ENCODE measurements at regions not wholly inside any gene's neighbourhood (a gene's known extent, or its start where the extent isn't known, plus 50 kb on each side); places are given as distances from the start of the nearest gene placed in this dataset.
A peak's percentile ranks its signal among the peaks of the same experiment; 100 is the strongest.
"Not testable (repeated sequence)": the region's sequence is repeated elsewhere in the genome, so short reads cannot be mapped to it uniquely, and the experiment has no call there.

DNA sequence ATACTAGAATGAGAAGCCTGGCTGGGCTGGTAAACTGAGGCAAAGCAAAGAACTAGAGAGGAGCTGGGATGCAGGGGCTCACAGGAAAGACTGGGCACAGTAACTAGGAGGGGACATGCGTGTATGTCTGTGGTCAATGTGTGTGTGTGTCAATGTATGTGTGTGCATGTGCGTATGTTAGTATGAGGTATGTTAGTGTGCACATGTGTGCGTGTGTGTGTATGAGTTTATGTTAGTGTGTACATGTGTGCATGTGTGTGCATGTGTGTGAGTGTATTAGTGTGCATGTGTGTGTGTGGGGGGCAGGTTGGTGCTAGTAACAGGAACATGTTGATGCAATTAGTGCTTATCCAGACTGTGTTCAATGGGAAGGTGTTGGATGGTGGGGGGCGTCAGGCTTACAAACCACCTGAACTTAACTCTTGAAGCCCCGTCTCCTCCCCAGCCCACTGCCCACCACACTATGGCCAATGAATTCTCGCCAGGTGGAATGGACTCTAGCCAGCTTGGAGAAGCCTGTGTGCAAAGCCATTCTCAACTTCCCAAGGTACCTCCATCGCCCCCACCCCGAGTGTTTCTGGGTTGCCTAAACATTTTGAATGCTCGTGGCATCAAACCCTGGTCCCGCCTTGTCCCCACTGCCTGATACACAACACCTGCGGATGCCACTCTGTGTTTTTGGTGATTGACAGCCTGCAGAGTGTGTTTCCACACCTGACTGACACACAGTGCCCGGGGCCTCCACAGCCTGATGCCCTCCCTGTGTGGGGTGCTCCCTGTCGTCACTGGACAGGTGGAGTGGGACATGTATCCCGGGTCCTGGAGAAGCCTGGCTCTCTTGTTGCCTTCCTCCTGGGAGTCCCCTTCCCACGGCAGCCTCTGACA lies 90.1 kb upstream of the ASB18 start:
- H3K9me3 Mint-ChIP-seq: no peaks in the 10 kb centered on the region
- H3K27me3 Mint-ChIP-seq: peaks cover 19 to 38% of the 10 kb centered on the region in 2 donors
- no peak overlapping the region for H3K27ac Mint-ChIP-seq
- no peak overlapping the region for H3K4me3 Mint-ChIP-seq
- no peak for DNase-seq
- H3K4me1 Mint-ChIP-seq (ENCODE audit: low read depth in 2 of 2): peaks cover 6% of the 10 kb centered on the region in 2 donors
- H3K36me3 Mint-ChIP-seq (ENCODE audit: insufficient read depth): no peaks in the 10 kb centered on the region
- ATAC-seq (replicated peaks): no peak

DNA sequence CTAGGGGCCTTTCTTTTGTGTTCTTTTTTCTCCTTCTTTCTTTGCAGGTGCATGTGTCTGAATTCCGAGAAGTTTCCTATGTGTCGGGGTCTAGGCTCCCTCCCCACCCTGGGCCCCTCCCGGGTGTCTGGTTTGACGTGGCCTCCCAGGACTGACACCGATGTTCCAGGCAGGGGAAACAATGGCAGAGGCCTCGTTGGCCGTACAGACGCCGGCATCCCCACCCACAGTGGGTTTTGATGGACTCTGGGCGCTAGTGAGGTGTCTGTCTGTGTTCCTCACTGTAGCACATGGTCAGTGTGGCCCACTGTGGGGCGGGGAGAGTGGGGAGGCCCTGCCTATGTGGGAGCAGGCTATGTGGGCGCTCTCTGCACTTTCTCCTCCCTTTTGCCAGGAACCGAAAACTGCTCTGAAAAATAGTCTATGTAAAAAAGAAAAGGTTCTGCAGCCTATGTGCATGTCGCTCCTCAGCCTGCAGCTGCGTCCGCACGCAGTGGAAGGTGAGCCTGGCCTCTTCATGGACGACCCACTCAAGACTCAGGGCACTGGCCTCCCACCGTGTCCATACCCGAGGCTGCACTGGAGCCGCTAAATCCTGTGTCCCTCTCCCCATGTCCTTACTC lies 90.9 kb upstream of the ASB18 start:
- Mint-ChIP-seq H3K36me3 (ENCODE audit: insufficient read depth) (no peaks in the 10 kb centered on the region), H3K9me3 (no peaks in the 10 kb centered on the region), H3K27me3 (peaks cover 17 to 31% of the 10 kb centered on the region in 2 donors), H3K4me1 (ENCODE audit: low read depth in 2 of 2) (peaks cover 10% of the 10 kb centered on the region in 2 donors), H3K4me3 (no peak overlapping the region), H3K27ac (no peak overlapping the region)
- DNase-seq (no peak), ATAC-seq (replicated peaks) (no peak)

- peaks cover 13 to 22% of the 10 kb centered on the region in 2 donors for H3K27me3 Mint-ChIP-seq
- no peak overlapping the region for H3K4me3 Mint-ChIP-seq
- H3K9me3 Mint-ChIP-seq: no peaks in the 10 kb centered on the region
- no peaks in the 10 kb centered on the region for H3K36me3 Mint-ChIP-seq (ENCODE audit: insufficient read depth)
- no peak overlapping the region for H3K27ac Mint-ChIP-seq
- no peak for DNase-seq
- ATAC-seq (replicated peaks): no peak
- peaks cover 10% of the 10 kb centered on the region in 2 donors for H3K4me1 Mint-ChIP-seq (ENCODE audit: low read depth in 2 of 2)
Measured at GRCh38 chr2:236355911-236356310, 91.7 kb upstream of the ASB18 start.

DNA sequence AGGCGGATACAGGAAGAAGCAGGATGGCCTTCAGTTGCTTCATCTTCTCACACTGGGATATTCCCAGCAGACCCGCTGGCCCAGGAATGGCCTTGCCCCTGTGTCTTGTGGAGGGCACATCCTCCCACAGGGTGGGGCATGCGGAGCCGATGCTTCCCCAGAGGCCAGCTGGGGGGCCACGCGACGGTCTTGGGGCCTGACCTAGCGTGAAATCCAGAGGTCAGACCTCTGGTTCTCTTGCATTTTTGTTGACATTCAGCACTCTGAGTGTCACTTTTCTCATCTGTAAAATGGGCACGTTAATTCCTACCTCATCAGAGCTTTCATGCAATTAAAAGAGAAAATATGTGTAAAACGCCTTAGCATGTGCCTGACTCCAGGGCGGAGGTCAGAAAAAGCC lies 92.1 kb upstream of the ASB18 start:
- Mint-ChIP-seq H3K4me1 (ENCODE audit: low read depth in 2 of 2) (peaks cover 10% of the 10 kb centered on the region in 2 donors), H3K27me3 (peaks cover 9 to 18% of the 10 kb centered on the region in 2 donors)
- not testable (repeated sequence) for ATAC-seq (replicated peaks); H3K4me3 Mint-ChIP-seq; H3K36me3 Mint-ChIP-seq (ENCODE audit: insufficient read depth); H3K9me3 Mint-ChIP-seq; DNase-seq; H3K27ac Mint-ChIP-seq

DNA sequence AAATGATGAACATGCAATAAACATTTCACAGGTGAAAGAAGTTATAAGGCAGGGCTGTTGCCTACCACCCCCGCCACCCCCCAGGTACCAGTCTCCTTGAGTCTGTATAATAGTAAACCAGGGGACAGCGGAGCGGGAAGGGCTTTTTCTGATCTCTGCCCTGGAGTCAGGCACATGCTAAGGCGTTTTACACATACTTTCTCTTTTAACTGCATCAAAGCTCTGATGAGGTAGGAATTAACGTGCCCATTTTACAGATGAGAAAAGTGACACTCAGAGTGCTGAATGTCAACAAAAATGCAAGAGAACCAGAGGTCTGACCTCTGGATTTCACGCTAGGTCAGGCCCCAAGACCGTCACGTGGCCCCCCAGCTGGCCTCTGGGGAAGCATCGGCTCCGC lies 94.3 kb upstream of the ASB18 start:
- not testable (repeated sequence) for DNase-seq; H3K27me3 Mint-ChIP-seq; H3K36me3 Mint-ChIP-seq (ENCODE audit: insufficient read depth); H3K4me3 Mint-ChIP-seq; H3K9me3 Mint-ChIP-seq; ATAC-seq (replicated peaks); H3K27ac Mint-ChIP-seq; H3K4me1 Mint-ChIP-seq (ENCODE audit: low read depth in 2 of 2)

- H3K27ac Mint-ChIP-seq: no peak overlapping the region
- ATAC-seq (replicated peaks): peak; percentile 41
- no peaks in the 10 kb centered on the region for H3K9me3 Mint-ChIP-seq
Measured at GRCh38 chr2:236359426-236360045, 95.3 kb upstream of the ASB18 start.

GRCh38 chr2:236360496-236360895 lies 96.3 kb upstream of the ASB18 start:
- ATAC-seq (replicated peaks): no peak
- Mint-ChIP-seq H3K9me3 (no peaks in the 10 kb centered on the region), H3K4me1 (ENCODE audit: low read depth in 2 of 2) (peaks cover 14 to 17% of the 10 kb centered on the region in 2 donors), H3K27ac (no peak overlapping the region), H3K36me3 (ENCODE audit: insufficient read depth) (no peaks in the 10 kb centered on the region), H3K27me3 (no peaks in the 10 kb centered on the region), H3K4me3 (no peak overlapping the region)
- no peak for DNase-seq

More at GRCh38 chr2:236359426-236360045, 95.3 kb upstream of the ASB18 start:
- Mint-ChIP-seq H3K36me3 (ENCODE audit: insufficient read depth) (no peaks in the 10 kb centered on the region), H3K4me3 (no peak overlapping the region), H3K27me3 (no peaks in the 10 kb centered on the region), H3K4me1 (ENCODE audit: low read depth in 2 of 2) (peaks cover 5 to 9% of the 10 kb centered on the region in 2 donors)
- DNase-seq: no peak

- H3K27ac Mint-ChIP-seq: no peak overlapping the region
Measured at GRCh38 chr2:236363711-236364277, 99.6 kb upstream of the ASB18 start.

GRCh38 chr2:236365258-236366048 lies 101.2 kb upstream of the ASB18 start:
- H3K36me3 Mint-ChIP-seq (ENCODE audit: insufficient read depth): no peaks in the 10 kb centered on the region
- no peaks in the 10 kb centered on the region for H3K9me3 Mint-ChIP-seq
- H3K27ac Mint-ChIP-seq: peak overlapping the region in 1 of 2 donors; percentile 72
- no peak for ATAC-seq (replicated peaks)
- H3K4me3 Mint-ChIP-seq: peak overlapping the region; percentile 83 to 89
- H3K27me3 Mint-ChIP-seq: peaks cover 24 to 27% of the 10 kb centered on the region in 2 donors
- peaks cover 38 to 39% of the 10 kb centered on the region in 2 donors for H3K4me1 Mint-ChIP-seq (ENCODE audit: low read depth in 2 of 2)
- no peak for DNase-seq

More at GRCh38 chr2:236363711-236364277, 99.6 kb upstream of the ASB18 start:
- no peaks in the 10 kb centered on the region for H3K9me3 Mint-ChIP-seq
- H3K27me3 Mint-ChIP-seq: peaks cover 11 to 13% of the 10 kb centered on the region in 2 donors
- no peaks in the 10 kb centered on the region for H3K36me3 Mint-ChIP-seq (ENCODE audit: insufficient read depth)
- ATAC-seq (replicated peaks) (no peak), DNase-seq (no peak)
- H3K4me3 Mint-ChIP-seq: no peak overlapping the region
- peaks cover 38 to 42% of the 10 kb centered on the region in 2 donors for H3K4me1 Mint-ChIP-seq (ENCODE audit: low read depth in 2 of 2)

DNA sequence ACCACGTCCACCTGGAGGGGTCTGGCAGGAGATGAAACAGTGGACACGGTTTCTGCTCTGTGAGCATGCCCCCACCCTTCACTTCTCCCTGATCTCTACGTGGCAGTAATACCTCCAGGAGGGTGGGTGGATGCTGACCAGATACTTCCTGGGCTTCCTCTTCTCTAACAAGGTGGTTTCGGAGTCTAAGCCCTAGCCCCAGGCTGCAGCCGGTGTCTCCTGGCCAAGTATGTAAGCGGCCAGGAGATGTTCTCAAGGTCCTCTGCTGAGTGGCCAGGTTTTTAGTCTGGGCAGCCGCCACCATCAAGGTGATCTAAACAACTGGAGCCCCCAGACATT lies 101.8 kb upstream of the ASB18 start:
- ATAC-seq (replicated peaks) (peak; percentile 39), DNase-seq (no peak)
- H3K36me3 Mint-ChIP-seq (ENCODE audit: insufficient read depth): no peaks in the 10 kb centered on the region
- peak overlapping the region; percentile 83 to 89 for H3K4me3 Mint-ChIP-seq
- H3K27ac Mint-ChIP-seq: peak overlapping the region; percentile 5 to 85
- H3K9me3 Mint-ChIP-seq: no peaks in the 10 kb centered on the region
- peaks cover 30 to 33% of the 10 kb centered on the region in 2 donors for H3K27me3 Mint-ChIP-seq
- peaks cover 38 to 39% of the 10 kb centered on the region in 2 donors for H3K4me1 Mint-ChIP-seq (ENCODE audit: low read depth in 2 of 2)

GRCh38 chr2:236366397-236366796 lies 102.2 kb upstream of the ASB18 start:
- H3K27me3 Mint-ChIP-seq: peaks cover 34 to 36% of the 10 kb centered on the region in 2 donors
- H3K4me3 Mint-ChIP-seq: peak overlapping the region; percentile 83 to 89
- DNase-seq: peak in 2 of 3 experiments; percentile 15 to 21
- peaks cover 38 to 39% of the 10 kb centered on the region in 2 donors for H3K4me1 Mint-ChIP-seq (ENCODE audit: low read depth in 2 of 2)
- peak; percentile 97 for ATAC-seq (replicated peaks)
- H3K9me3 Mint-ChIP-seq: no peaks in the 10 kb centered on the region
- H3K36me3 Mint-ChIP-seq (ENCODE audit: insufficient read depth): no peaks in the 10 kb centered on the region
- H3K27ac Mint-ChIP-seq: peak overlapping the region; percentile 5 to 85

- Mint-ChIP-seq H3K9me3 (no peaks in the 10 kb centered on the region), H3K27me3 (peaks cover 36 to 41% of the 10 kb centered on the region in 2 donors), H3K4me3 (peak overlapping the region; percentile 83 to 89), H3K36me3 (ENCODE audit: insufficient read depth) (no peaks in the 10 kb centered on the region), H3K27ac (no peak overlapping the region), H3K4me1 (ENCODE audit: low read depth in 2 of 2) (peaks cover 38 to 39% of the 10 kb centered on the region in 2 donors)
- ATAC-seq (replicated peaks) (no peak), DNase-seq (no peak)
Measured at GRCh38 chr2:236367506-236368289, 103.5 kb upstream of the ASB18 start.

All from effector memory CD8-positive, alpha-beta T cell (primary cell).